Globus pallidus (tissue), 1 donor: ENCODE measurements at regions not wholly inside any gene's neighbourhood (a gene's known extent, or its start where the extent isn't known, plus 50 kb on each side); places are given as distances from the start of the nearest gene placed in this dataset.

Source experiments
- DNase-seq: peaks from one replicate; pipeline ENCODE4 v3.0.0-alpha.2; 2015; ENCODE audit warnings: low spot score

- DNase-seq, result peak; percentile 6
Observed at GRCh38 chr9:1683951-1684350, 331.2 kb upstream of the SMARCA2 start.

GRCh38 chr9:1698991-1699390, 316.2 kb upstream of the SMARCA2 start:
- no peak for DNase-seq

GRCh38 chr9:1701113-1701512, 314.0 kb upstream of the SMARCA2 start:
- DNase-seq, result no peak

- no peak for DNase-seq
Observed at GRCh38 chr9:1702701-1703100, 312.4 kb upstream of the SMARCA2 start.

GRCh38 chr9:1707291-1707690, 307.9 kb upstream of the SMARCA2 start:
- DNase-seq, result no peak

- DNase-seq, result no peak
Observed at GRCh38 chr9:1708219-1708618, 306.9 kb upstream of the SMARCA2 start.

GRCh38 chr9:1709347-1709746, 305.8 kb upstream of the SMARCA2 start:
- no peak for DNase-seq

- no peak for DNase-seq
Observed at GRCh38 chr9:1712861-1713450, 302.2 kb upstream of the SMARCA2 start.

GRCh38 chr9:1713841-1714240, 301.3 kb upstream of the SMARCA2 start:
- DNase-seq, result no peak

- DNase-seq, result no peak
Observed at GRCh38 chr9:1717882-1718281, 297.3 kb upstream of the SMARCA2 start.

- no peak for DNase-seq
Observed at GRCh38 chr9:1718836-1719235, 296.3 kb upstream of the SMARCA2 start.

- no peak for DNase-seq
Observed at GRCh38 chr9:1721196-1721595, 294.0 kb upstream of the SMARCA2 start.

GRCh38 chr9:1722404-1722803, 292.7 kb upstream of the SMARCA2 start:
- no peak for DNase-seq

- DNase-seq, result no peak
Observed at GRCh38 chr9:1723522-1724015, 291.6 kb upstream of the SMARCA2 start.

- no peak for DNase-seq
Observed at GRCh38 chr9:1726993-1727759, 288.0 kb upstream of the SMARCA2 start.

- no peak for DNase-seq
Observed at GRCh38 chr9:1729631-1730030, 285.5 kb upstream of the SMARCA2 start.

- no peak for DNase-seq
Observed at GRCh38 chr9:1732670-1733069, 282.5 kb upstream of the SMARCA2 start.

- DNase-seq, result no peak
Observed at GRCh38 chr9:1738511-1739100, 276.5 kb upstream of the SMARCA2 start.

- DNase-seq, result no peak
Observed at GRCh38 chr9:1743121-1743960, 271.8 kb upstream of the SMARCA2 start.

- DNase-seq, result no peak
Observed at GRCh38 chr9:1745980-1746379, 269.2 kb upstream of the SMARCA2 start.

- DNase-seq, result no peak
Observed at GRCh38 chr9:1747417-1747967, 267.7 kb upstream of the SMARCA2 start.

GRCh38 chr9:1748407-1748806, 266.7 kb upstream of the SMARCA2 start:
- no peak for DNase-seq
